ENCODE measurements at regions not wholly inside any gene's neighbourhood (a gene's known extent, or its start where the extent isn't known, plus 50 kb on each side); places are given as distances from the start of the nearest gene placed in this dataset.

GRCh38 chr2:128988326-128988725 lies 669.7 kb upstream of the HS6ST1 start:
- no peak for DNase-seq

- DNase-seq, result no peak
These were observed 670.3 kb upstream of the HS6ST1 start for GRCh38 chr2:128988967-128989366.

GRCh38 chr2:128995086-128995485 lies 676.4 kb upstream of the HS6ST1 start:
- DNase-seq, result no peak

GRCh38 chr2:128996078-128996477 lies 677.4 kb upstream of the HS6ST1 start:
- DNase-seq, result no peak

- DNase-seq, result no peak
These were observed 678.6 kb upstream of the HS6ST1 start for GRCh38 chr2:128997166-128997866.

- no peak for DNase-seq
These were observed 683.3 kb upstream of the HS6ST1 start for GRCh38 chr2:129001926-129002325.

GRCh38 chr2:129002751-129003150 lies 684.1 kb upstream of the HS6ST1 start:
- DNase-seq, result no peak

GRCh38 chr2:129004485-129004884 lies 685.8 kb upstream of the HS6ST1 start:
- no peak for DNase-seq

- no peak for DNase-seq
These were observed 686.3 kb upstream of the HS6ST1 start for GRCh38 chr2:129004940-129005490.

GRCh38 chr2:129006135-129006886 lies 687.6 kb upstream of the HS6ST1 start:
- DNase-seq, result no peak

GRCh38 chr2:129006901-129007300 lies 688.2 kb upstream of the HS6ST1 start:
- no peak for DNase-seq

GRCh38 chr2:129008055-129008880 lies 689.6 kb upstream of the HS6ST1 start:
- no peak for DNase-seq

GRCh38 chr2:129008881-129009554 lies 690.4 kb upstream of the HS6ST1 start:
- DNase-seq, result no peak

GRCh38 chr2:129009555-129010146 lies 691.0 kb upstream of the HS6ST1 start:
- no peak for DNase-seq

GRCh38 chr2:129010262-129010661 lies 691.6 kb upstream of the HS6ST1 start:
- DNase-seq, result no peak

GRCh38 chr2:129011466-129012061 lies 692.9 kb upstream of the HS6ST1 start:
- DNase-seq, result no peak

GRCh38 chr2:129014432-129014831 lies 695.8 kb upstream of the HS6ST1 start:
- DNase-seq, result no peak

GRCh38 chr2:129015397-129016285 lies 697.0 kb upstream of the HS6ST1 start:
- DNase-seq, result no peak

GRCh38 chr2:129016972-129017371 lies 698.3 kb upstream of the HS6ST1 start:
- DNase-seq, result no peak

- DNase-seq, result no peak
These were observed 706.1 kb upstream of the HS6ST1 start for GRCh38 chr2:129024796-129025195.
